ENCODE measurements at regions not wholly inside any gene's neighbourhood (a gene's known extent, or its start where the extent isn't known, plus 50 kb on each side); places are given as distances from the start of the nearest gene placed in this dataset.

GRCh38 chr2:220123751-220124150 lies 496.3 kb downstream of the SLC4A3 start:
- TF ChIP-seq PAX8 (CRISPR knock-in tag; IDR thresholded peaks at IDR 0.05; ENCODE audit: borderline replicate concordance) (no peak), EZH2 (conservative IDR thresholded peaks at IDR 0.05; ENCODE audit: low read depth, low read length) (no peak), CTCF (CRISPR knock-in tag; IDR thresholded peaks at IDR 0.05) (no peak), REST (IDR thresholded peaks at IDR 0.05; ENCODE audit: borderline replicate concordance in 1 of 2, low read depth in 1 of 2, low read length in 2 of 2) (no peak)
